Spinal cord (tissue), 9 donors: ENCODE measurements at regions not wholly inside any gene's neighbourhood (a gene's known extent, or its start where the extent isn't known, plus 50 kb on each side); places are given as distances from the start of the nearest gene placed in this dataset.

Source experiments
- DNase-seq, 6 donors: peaks; one replicate each; pipeline versions ENCODE4 v3.0.0 to v3.0.0-alpha.2; 2013 to 2015; ENCODE audit warnings: low spot score in 6 of 6, low read depth in 4 of 6
- H3K27ac ChIP-seq: one replicate; pipeline ENCODE4 v1.5.1; 2013; ENCODE audit warnings: low read depth, low read length, control low read depth
- H3K27me3 ChIP-seq: one replicate; pipeline ENCODE4 v1.6.1; 2013; ENCODE audit warnings: low read length; ENCODE audit not compliant: control insufficient read depth, insufficient read depth
- H3K36me3 ChIP-seq: one replicate; pipeline ENCODE4 v1.6.1; 2013; ENCODE audit warnings: low read length; ENCODE audit not compliant: control insufficient read depth, insufficient read depth
- H3K4me1 ChIP-seq: one replicate; pipeline ENCODE4 v1.6.1; 2013; ENCODE audit warnings: low read length; ENCODE audit not compliant: control insufficient read depth, insufficient read depth
- H3K4me3 ChIP-seq: one replicate; pipeline ENCODE4 v1.5.1; 2013; ENCODE audit warnings: low read depth, low read length, control low read depth
- H3K9me3 ChIP-seq: one replicate; pipeline ENCODE4 v1.6.1; 2013; ENCODE audit warnings: low read length; ENCODE audit not compliant: control insufficient read depth, insufficient read depth
- WGBS: methylation state at CpG from one replicate; pipeline ENCODE4 v1.1.5; 2013; ENCODE audit warnings: missing lambda C conversion rate; ENCODE audit not compliant: insufficient coverage; 5-methylcytosine and 5-hydroxymethylcytosine counted together
- donor health status: healthy.

DNA sequence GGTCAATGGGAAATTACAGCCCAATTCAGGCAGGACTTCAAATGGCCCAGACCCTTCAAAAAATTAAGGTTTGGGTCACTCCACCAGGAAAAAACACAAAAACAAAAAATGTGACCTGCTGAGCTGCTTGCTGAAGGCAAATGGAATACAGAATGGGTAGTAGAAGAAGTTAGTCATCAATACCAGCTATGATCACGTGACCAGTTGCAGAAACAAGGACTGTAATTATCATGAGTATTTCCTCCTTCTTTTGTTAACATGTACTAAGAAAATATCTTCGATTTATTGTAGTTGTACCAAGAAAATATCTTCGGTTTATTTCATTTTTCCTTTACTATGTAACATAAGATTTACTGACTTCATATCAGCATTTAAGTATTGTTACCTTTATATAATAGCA, 1183.6 kb downstream of the CDH8 start:
- Histone ChIP-seq H3K4me3 (no peak overlapping the region), H3K27ac (no peak overlapping the region), H3K36me3 (no peaks in the 10 kb centered on the region), H3K27me3 (no peaks in the 10 kb centered on the region), H3K9me3 (no peaks in the 10 kb centered on the region), H3K4me1 (no peaks in the 10 kb centered on the region)
- WGBS, result no CpG with 5 or more reads among the region's 3 CpGs
- DNase-seq, result no peak

GRCh38 chr16:60821661-60822060, 1214.6 kb downstream of the CDH8 start:
- no peaks in the 10 kb centered on the region for H3K36me3 ChIP-seq
- no peak overlapping the region for H3K27ac ChIP-seq
- no peaks in the 10 kb centered on the region for H3K27me3 ChIP-seq
- no peak for DNase-seq
- no CpG with 5 or more reads among the region's 2 CpGs for WGBS
- H3K9me3 ChIP-seq, result no peaks in the 10 kb centered on the region
- H3K4me3 ChIP-seq, result no peak overlapping the region
- no peaks in the 10 kb centered on the region for H3K4me1 ChIP-seq

DNA sequence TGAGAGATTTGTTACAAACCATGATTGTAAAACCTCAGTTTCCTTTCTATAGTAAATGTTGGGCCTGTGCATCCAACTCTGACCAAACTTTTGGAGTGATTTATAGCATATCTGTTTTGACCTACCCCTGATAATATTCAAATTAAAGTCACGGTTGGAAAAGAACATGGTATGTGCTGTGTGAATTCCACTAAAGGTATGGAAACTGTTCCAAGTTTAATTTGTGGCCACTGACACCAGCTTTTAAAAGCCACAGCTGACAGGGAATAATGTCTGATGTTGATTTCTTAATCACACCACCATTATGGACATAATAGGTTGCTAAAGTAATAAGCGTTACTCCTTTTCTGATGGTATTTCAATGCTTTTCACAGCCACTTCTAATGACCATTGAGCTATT, 1215.9 kb downstream of the CDH8 start:
- no CpG with 5 or more reads among the region's 2 CpGs for WGBS
- H3K9me3 ChIP-seq, result no peaks in the 10 kb centered on the region
- no peak overlapping the region for H3K4me3 ChIP-seq

DNA sequence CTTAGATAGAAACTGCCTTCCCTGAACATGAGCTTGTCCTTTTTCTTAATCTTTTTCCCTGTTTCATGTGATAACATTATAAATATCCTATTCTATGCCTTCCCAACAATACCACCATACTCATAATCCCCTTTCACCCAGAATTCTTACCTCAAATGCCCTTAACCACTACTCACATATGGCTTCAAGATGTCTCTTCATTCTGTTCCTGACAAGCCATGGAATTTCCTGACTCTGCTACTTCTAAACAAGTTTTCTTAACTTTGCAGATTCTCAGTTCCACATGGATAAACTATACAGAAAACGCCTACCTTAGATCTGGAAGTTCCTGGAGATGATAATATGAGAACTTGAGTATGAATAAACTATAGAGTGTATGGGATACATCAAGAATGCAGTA, 1217.8 kb downstream of the CDH8 start:
- no peak overlapping the region for H3K27ac ChIP-seq
- no peaks in the 10 kb centered on the region for H3K4me1 ChIP-seq
- H3K27me3 ChIP-seq, result no peaks in the 10 kb centered on the region
- DNase-seq, result no peak
- H3K9me3 ChIP-seq, result no peaks in the 10 kb centered on the region
- no CpG with 5 or more reads among the region's 1 CpG for WGBS
- no peaks in the 10 kb centered on the region for H3K36me3 ChIP-seq
- H3K4me3 ChIP-seq, result no peak overlapping the region

More for the DNA sequence above, 1215.9 kb downstream of the CDH8 start:
- no peak overlapping the region for H3K27ac ChIP-seq
- no peak for DNase-seq
- no peaks in the 10 kb centered on the region for H3K27me3 ChIP-seq
- H3K4me1 ChIP-seq, result no peaks in the 10 kb centered on the region
- H3K36me3 ChIP-seq, result no peaks in the 10 kb centered on the region

DNA sequence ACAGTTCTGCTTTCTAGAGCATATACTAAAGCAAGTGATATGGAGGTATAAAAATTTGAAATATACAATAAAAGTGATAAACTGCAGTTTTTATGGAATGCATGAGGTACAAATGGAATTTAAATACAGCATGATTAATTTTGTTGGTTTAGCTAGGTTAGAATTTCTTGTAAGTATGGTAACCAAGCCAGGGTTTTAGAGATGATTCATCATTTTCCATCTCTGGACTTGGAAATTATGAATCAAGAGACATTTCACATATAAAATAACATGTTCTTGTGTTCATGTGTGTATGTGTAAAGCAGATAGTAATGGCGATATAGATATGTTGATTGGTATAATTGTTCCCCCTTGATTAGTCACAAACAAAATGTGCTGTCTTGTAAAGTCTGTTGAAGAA, 1219.8 kb downstream of the CDH8 start:
- no peaks in the 10 kb centered on the region for H3K9me3 ChIP-seq
- H3K4me3 ChIP-seq, result no peak overlapping the region
- no peak overlapping the region for H3K27ac ChIP-seq
- H3K36me3 ChIP-seq, result no peaks in the 10 kb centered on the region
- H3K27me3 ChIP-seq, result no peaks in the 10 kb centered on the region
- H3K4me1 ChIP-seq, result no peaks in the 10 kb centered on the region
- DNase-seq, result no peak
- WGBS, result no CpG with 5 or more reads among the region's 1 CpG

DNA sequence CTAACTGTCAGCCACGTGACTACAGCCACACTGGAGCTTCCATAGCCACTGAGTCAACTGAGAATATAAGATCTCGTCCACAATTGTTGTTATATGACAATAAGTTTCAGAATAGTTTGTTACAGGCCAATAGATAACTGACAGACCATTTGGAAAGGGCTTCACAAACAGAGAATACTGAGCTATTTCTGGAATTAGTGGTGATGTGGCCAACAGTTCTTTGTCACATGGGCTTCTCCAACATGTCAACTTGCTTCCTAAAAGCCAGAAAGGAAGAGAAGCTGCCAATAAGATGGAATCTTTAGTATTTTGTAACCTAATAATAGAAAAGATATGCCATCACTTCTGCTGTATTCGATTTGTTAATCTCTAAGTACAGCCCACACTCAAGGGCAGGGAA, 1220.4 kb downstream of the CDH8 start:
- DNase-seq, result no peak
- no peaks in the 10 kb centered on the region for H3K4me1 ChIP-seq
- WGBS, result 90% methylated on average over 2 of the region's 3 CpGs
- no peaks in the 10 kb centered on the region for H3K27me3 ChIP-seq
- H3K27ac ChIP-seq, result no peak overlapping the region
- no peaks in the 10 kb centered on the region for H3K9me3 ChIP-seq
- H3K36me3 ChIP-seq, result no peaks in the 10 kb centered on the region
- H3K4me3 ChIP-seq, result no peak overlapping the region

- no peaks in the 10 kb centered on the region for H3K4me1 ChIP-seq
- no CpG with 5 or more reads among the region's 3 CpGs for WGBS
- H3K4me3 ChIP-seq, result no peak overlapping the region
- H3K27me3 ChIP-seq, result no peaks in the 10 kb centered on the region
- H3K9me3 ChIP-seq, result no peaks in the 10 kb centered on the region
- peak in 1 of 6 donors; percentile 6 for DNase-seq
- no peaks in the 10 kb centered on the region for H3K36me3 ChIP-seq
- H3K27ac ChIP-seq, result no peak overlapping the region
Observed at GRCh38 chr16:60815033-60815432, 1221.2 kb downstream of the CDH8 start.

DNA sequence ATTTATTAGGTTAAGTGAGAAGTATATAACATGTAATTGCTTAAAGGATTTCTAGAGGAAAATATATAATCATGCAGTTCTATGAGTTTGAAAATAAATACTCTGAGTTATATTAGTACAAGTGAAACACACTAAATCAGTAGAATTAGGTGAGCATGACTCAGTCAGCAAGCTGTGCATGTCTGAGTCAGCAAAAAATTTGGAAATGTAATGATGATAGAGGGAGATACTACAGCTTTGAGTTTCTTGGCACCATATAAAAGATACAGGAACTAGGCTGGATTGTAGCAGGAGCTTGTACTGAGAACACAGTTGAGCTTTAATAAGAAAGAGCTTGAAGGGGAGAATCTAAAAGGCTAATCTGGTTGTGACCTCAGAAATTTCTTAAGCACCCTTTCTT, 1224.6 kb downstream of the CDH8 start:
- Histone ChIP-seq H3K27me3 (no peaks in the 10 kb centered on the region), H3K36me3 (no peaks in the 10 kb centered on the region), H3K27ac (no peak overlapping the region), H3K4me3 (no peak overlapping the region), H3K4me1 (no peaks in the 10 kb centered on the region), H3K9me3 (no peaks in the 10 kb centered on the region)
- DNase-seq, result no peak

DNA sequence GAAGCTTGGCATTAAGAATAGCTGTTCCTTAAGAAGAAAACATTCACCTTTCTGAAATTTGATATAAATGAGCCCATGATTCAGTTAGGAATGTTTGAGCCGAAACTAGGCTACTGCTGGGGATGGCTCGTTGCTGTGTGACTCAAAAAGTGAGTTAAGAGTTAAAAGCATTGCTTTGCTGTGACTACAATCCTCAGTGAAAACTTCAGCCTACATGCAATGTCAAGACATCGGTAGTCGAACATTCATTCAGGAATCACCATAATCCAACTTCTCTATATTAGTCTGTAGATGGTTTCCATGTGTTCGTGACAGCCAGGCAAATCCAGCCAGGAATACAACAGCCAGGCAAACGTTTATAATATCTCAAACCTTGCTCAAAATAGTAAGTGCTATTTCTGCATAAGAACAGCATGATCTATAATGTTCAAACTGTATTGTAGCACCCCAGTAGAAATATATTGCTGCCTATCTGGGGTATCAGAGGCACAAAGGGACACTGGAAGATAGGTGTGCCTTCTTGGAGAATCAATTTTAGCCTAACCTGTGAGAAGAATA, 1225.1 kb downstream of the CDH8 start:
- Histone ChIP-seq H3K4me3 (no peak overlapping the region), H3K9me3 (no peaks in the 10 kb centered on the region), H3K27ac (no peak overlapping the region), H3K36me3 (no peaks in the 10 kb centered on the region), H3K4me1 (no peaks in the 10 kb centered on the region), H3K27me3 (no peaks in the 10 kb centered on the region)
- no peak for DNase-seq
- no CpG with 5 or more reads among the region's 6 CpGs for WGBS

DNA sequence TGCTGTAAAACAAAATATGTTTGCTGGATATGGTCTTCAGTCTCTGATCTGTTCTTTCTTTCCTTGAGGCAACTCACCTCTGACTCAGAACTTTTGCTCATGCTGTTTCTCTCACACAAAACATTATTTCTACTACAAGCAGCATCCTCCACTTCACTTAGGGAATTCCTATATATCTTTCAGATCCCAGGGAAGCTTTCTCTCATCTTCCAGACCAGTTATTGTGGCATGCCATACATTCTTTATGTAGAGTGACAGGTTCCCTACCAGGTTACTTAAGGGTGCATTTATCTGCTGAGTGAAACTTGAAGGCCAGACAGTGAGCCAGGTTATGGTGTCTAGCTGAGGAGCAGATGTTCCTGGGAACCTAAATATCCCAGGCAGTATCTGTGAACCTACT, 1226.0 kb downstream of the CDH8 start:
- Histone ChIP-seq H3K9me3 (no peaks in the 10 kb centered on the region), H3K36me3 (no peaks in the 10 kb centered on the region), H3K27ac (no peak overlapping the region)

More for the DNA sequence above, 1226.0 kb downstream of the CDH8 start:
- Histone ChIP-seq H3K4me1 (no peaks in the 10 kb centered on the region), H3K4me3 (no peak overlapping the region), H3K27me3 (no peaks in the 10 kb centered on the region)
- no peak for DNase-seq
